ENCODE measurements at regions not wholly inside any gene's neighbourhood (a gene's known extent, or its start where the extent isn't known, plus 50 kb on each side); places are given as distances from the start of the nearest gene placed in this dataset.

GRCh38 chr3:116812949-116813348, 103.4 kb downstream of the TUSC7 start:
- intact Hi-C loops (cut with micrococcal nuclease; ENCODE audit: unreplicated experiment), result no loop called here
- ChIA-PET CTCF (no interaction called here), POLR2A (no interaction called here)
- peaks cover 2% of the 10 kb centered on the region for H3K27me3 Mint-ChIP-seq (ENCODE audit: insufficient read depth, unreplicated experiment)
- TF ChIP-seq CTCF (IDR thresholded peaks at IDR 0.05; ENCODE audit: insufficient read depth in 1 of 2, low read depth in 1 of 2, low read length in 1 of 2, severe bottlenecking in 1 of 2, unreplicated experiment in 1 of 2), result no peak
- Histone ChIP-seq H3K36me3 (ENCODE audit: control insufficient read depth, insufficient read depth, low read length) (no peaks in the 10 kb centered on the region), H3K9me3 (no peaks in the 10 kb centered on the region), H3K4me3 (ENCODE audit: low read depth, low read length) (no peak overlapping the region), H3K4me1 (no peaks in the 10 kb centered on the region), H3K27me3 (replicated peaks; ENCODE audit: control insufficient read depth, insufficient read depth, low read length) (no peaks in the 10 kb centered on the region)
- no TSS peak for BruUV-seq (replicated peaks)
- no peak for DNase-seq
- no peak overlapping the region for H3K27ac Mint-ChIP-seq (ENCODE audit: unreplicated experiment)
- H3K4me3 Mint-ChIP-seq (ENCODE audit: unreplicated experiment), result no peak overlapping the region
- peaks cover 9% of the 10 kb centered on the region for H3K9me3 Mint-ChIP-seq (ENCODE audit: unreplicated experiment)
- no peaks in the 10 kb centered on the region for H3K4me1 Mint-ChIP-seq (ENCODE audit: low read depth, unreplicated experiment)
- H3K36me3 Mint-ChIP-seq (ENCODE audit: insufficient read depth, unreplicated experiment), result no peaks in the 10 kb centered on the region

GRCh38 chr3:116815321-116815720, 105.7 kb downstream of the TUSC7 start:
- no peak overlapping the region for H3K4me3 Mint-ChIP-seq (ENCODE audit: unreplicated experiment)
- intact Hi-C loops (cut with micrococcal nuclease; ENCODE audit: unreplicated experiment), result no loop called here
- peaks cover 2% of the 10 kb centered on the region for H3K27me3 Mint-ChIP-seq (ENCODE audit: insufficient read depth, unreplicated experiment)
- peaks cover 2% of the 10 kb centered on the region for H3K9me3 Mint-ChIP-seq (ENCODE audit: unreplicated experiment)
- no peak for TF ChIP-seq CTCF (IDR thresholded peaks at IDR 0.05; ENCODE audit: insufficient read depth in 1 of 2, low read depth in 1 of 2, low read length in 1 of 2, severe bottlenecking in 1 of 2, unreplicated experiment in 1 of 2)
- CTCF ChIA-PET, result no interaction called here
- Histone ChIP-seq H3K4me3 (ENCODE audit: low read depth, low read length) (no peak overlapping the region), H3K27me3 (replicated peaks; ENCODE audit: control insufficient read depth, insufficient read depth, low read length) (no peaks in the 10 kb centered on the region), H3K36me3 (ENCODE audit: control insufficient read depth, insufficient read depth, low read length) (no peaks in the 10 kb centered on the region), H3K9me3 (no peaks in the 10 kb centered on the region), H3K4me1 (no peaks in the 10 kb centered on the region)
- BruUV-seq (replicated peaks), result no TSS peak
- POLR2A ChIA-PET, result no interaction called here
- DNase-seq, result no peak
- H3K36me3 Mint-ChIP-seq (ENCODE audit: insufficient read depth, unreplicated experiment), result no peaks in the 10 kb centered on the region
- no peak overlapping the region for H3K27ac Mint-ChIP-seq (ENCODE audit: unreplicated experiment)
- H3K4me1 Mint-ChIP-seq (ENCODE audit: low read depth, unreplicated experiment), result no peaks in the 10 kb centered on the region

DNA sequence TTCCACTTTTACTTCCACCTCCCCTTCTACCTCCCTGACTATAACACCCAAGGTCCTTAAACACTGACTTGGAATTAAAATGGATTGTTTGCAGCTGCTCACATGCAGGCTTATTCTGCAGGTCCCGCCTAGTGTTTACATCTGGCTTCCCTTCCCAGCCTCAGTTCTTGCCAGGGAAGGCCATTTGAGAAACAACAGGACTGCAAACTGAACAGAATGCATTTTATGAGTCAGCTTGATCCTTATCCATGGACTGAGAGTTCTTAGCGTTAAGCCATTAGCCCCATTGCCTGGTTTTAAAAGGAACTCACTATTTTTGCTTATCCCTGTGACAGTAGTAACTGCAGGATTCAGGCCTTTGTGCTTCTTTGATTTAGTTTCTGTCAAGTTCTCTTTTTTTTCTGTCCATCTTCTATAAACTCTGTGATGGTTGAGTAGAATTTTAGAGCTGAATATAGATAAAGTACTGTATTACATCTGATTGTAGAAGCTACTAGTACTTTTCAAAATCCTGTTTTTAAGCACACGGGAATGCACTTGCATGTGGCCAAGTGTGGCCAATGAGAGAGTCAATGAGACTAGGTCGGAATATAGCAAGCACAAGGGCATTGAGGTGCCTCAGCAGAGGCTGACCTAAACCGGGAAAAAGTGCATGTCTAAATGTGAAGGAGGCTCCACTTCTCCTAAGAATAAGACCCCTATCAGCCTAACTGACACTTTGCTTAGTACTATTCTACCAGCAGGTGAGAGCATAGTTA, 106.4 kb downstream of the TUSC7 start:
- Histone ChIP-seq H3K4me3 (ENCODE audit: low read depth, low read length) (no peak overlapping the region), H3K36me3 (ENCODE audit: control insufficient read depth, insufficient read depth, low read length) (no peaks in the 10 kb centered on the region), H3K4me1 (no peaks in the 10 kb centered on the region), H3K9me3 (no peaks in the 10 kb centered on the region), H3K27me3 (replicated peaks; ENCODE audit: control insufficient read depth, insufficient read depth, low read length) (no peaks in the 10 kb centered on the region)
- POLR2A ChIA-PET, result no interaction called here
- no peak overlapping the region for H3K27ac Mint-ChIP-seq (ENCODE audit: unreplicated experiment)
- H3K36me3 Mint-ChIP-seq (ENCODE audit: insufficient read depth, unreplicated experiment), result no peaks in the 10 kb centered on the region
- intact Hi-C loops (cut with micrococcal nuclease; ENCODE audit: unreplicated experiment), result no loop called here
- BruUV-seq (replicated peaks), result no TSS peak
- H3K27me3 Mint-ChIP-seq (ENCODE audit: insufficient read depth, unreplicated experiment), result peaks cover 2% of the 10 kb centered on the region
- no peaks in the 10 kb centered on the region for H3K4me1 Mint-ChIP-seq (ENCODE audit: low read depth, unreplicated experiment)
- no peak overlapping the region for H3K4me3 Mint-ChIP-seq (ENCODE audit: unreplicated experiment)
- TF ChIP-seq CTCF (IDR thresholded peaks at IDR 0.05; ENCODE audit: insufficient read depth in 1 of 2, low read depth in 1 of 2, low read length in 1 of 2, severe bottlenecking in 1 of 2, unreplicated experiment in 1 of 2), result no peak
- no peaks in the 10 kb centered on the region for H3K9me3 Mint-ChIP-seq (ENCODE audit: unreplicated experiment)
- CTCF ChIA-PET, result interaction anchor here (0.6 kb wide), 1 partner anchor 45 kb away, joined by 8 read pairs; no protein-coding TSS in a partner anchor
- DNase-seq, result no peak
